ENCODE measurements at regions not wholly inside any gene's neighbourhood (a gene's known extent, or its start where the extent isn't known, plus 50 kb on each side); places are given as distances from the start of the nearest gene placed in this dataset.
A peak's percentile ranks its signal among the peaks of the same experiment; 100 is the strongest.

DNA sequence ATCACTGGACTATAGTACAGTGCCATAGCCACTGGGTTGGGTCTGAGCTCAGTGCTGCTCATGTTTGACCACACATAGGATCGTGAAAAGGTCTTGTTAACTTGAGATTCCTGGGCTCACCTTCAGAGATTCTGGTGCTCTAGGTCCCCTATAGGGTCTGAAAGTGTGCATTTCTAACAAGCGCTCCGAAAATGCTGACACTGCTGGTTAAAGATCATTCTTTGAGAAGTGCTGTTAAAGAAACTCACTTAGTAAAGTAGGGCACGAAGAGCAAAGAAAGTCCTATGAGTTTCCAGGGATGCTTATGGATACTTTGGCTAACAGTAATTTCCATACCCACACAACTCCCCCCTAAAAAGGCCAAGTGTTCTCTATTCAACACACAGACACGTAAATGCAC is 108.1 kb upstream of the PAX6 start:
- H3K4me1 ChIP-seq (ENCODE audit: control insufficient read depth in 3 of 3, insufficient read depth in 3 of 3, low read length in 3 of 3) = no peaks in the 10 kb centered on the region
- H3K27ac ChIP-seq (ENCODE audit: low read depth, low read length) = no peak overlapping the region
- peaks cover 0 to 5% (median 0%) of the 10 kb centered on the region in 3 donors for H3K27me3 ChIP-seq (ENCODE audit: control insufficient read depth in 3 of 3, insufficient read depth in 3 of 3, low read length in 3 of 3)
- H3K9ac ChIP-seq (ENCODE audit: low read depth in 1 of 3, low read length in 3 of 3) = no peak overlapping the region
- H3K4me3 ChIP-seq (ENCODE audit: low read length in 3 of 3) = no peak overlapping the region
- no peaks in the 10 kb centered on the region for H3K9me3 ChIP-seq (ENCODE audit: control insufficient read depth in 3 of 3, low read length in 3 of 3)
- H3K36me3 ChIP-seq (ENCODE audit: control insufficient read depth in 3 of 3, insufficient read depth in 3 of 3, low read length in 3 of 3) = no peaks in the 10 kb centered on the region

DNA sequence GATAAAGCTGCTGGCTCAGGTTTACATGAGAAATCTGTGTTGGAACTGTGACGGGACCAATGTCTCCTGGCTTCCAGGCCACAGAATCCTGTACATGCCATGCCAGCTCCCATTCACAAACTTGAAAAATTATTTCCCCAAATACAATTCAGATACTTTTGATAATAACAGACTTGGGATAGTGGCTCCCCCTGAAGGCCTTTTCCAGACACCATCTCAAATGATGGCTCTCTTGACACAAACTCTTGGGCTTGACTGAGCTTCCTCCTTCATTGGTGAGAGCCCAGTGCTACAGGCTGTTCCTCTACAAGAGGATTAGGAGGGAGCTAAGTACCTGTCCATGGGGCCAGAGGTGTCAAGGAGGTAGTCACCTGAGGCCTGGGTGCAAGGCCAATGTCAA is 104.7 kb upstream of the PAX6 start:
- Histone ChIP-seq H3K27me3 (ENCODE audit: control insufficient read depth in 3 of 3, insufficient read depth in 3 of 3, low read length in 3 of 3) (peaks cover 0 to 2% (median 0%) of the 10 kb centered on the region in 3 donors), H3K9me3 (ENCODE audit: control insufficient read depth in 3 of 3, low read length in 3 of 3) (no peaks in the 10 kb centered on the region), H3K4me1 (ENCODE audit: control insufficient read depth in 3 of 3, insufficient read depth in 3 of 3, low read length in 3 of 3) (no peaks in the 10 kb centered on the region), H3K36me3 (ENCODE audit: control insufficient read depth in 3 of 3, insufficient read depth in 3 of 3, low read length in 3 of 3) (no peaks in the 10 kb centered on the region), H3K27ac (ENCODE audit: low read depth, low read length) (no peak overlapping the region), H3K9ac (ENCODE audit: low read depth in 1 of 3, low read length in 3 of 3) (no peak overlapping the region), H3K4me3 (ENCODE audit: low read length in 3 of 3) (no peak overlapping the region)

DNA sequence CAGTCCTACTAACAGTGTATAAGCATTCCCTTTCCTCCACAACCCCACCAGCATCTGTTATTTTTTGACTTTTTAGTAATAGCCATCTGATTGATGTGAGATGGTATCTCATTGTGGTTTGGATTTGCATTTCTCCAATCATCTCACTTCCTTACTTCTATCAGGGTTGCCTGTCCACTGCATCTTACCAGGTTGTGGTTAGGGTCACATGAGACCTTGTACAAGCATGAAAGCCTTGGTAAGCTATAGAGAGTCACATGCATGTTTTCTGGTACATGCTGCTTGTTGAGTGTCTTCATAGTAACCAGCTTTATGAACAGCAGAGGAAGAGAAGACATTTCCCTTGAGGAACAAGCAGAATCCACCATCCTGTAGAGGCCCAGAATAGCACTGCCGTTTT is 102.9 kb upstream of the PAX6 start:
- H3K9me3 ChIP-seq (ENCODE audit: control insufficient read depth in 3 of 3, low read length in 3 of 3) = no peaks in the 10 kb centered on the region

DNA sequence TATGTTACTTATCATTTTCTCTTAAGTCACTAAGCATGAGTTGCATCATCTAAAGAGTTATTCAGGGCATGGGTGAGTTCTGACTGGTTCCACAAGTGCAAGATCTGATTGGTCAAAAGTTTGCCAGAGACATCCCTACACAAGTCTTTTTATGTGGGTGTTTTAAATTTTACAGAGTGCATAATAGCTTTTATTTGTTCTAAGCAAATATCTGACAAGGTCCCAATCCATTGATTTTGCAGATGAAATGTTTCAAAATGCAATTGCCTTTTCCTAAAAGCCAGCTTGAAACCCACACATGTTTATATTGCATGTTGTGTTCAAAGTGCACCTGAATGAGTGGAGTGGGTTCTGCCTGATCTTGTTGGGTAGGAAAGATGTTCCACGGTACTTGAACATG is 101.7 kb upstream of the PAX6 start:
- Histone ChIP-seq H3K4me1 (ENCODE audit: control insufficient read depth in 3 of 3, insufficient read depth in 3 of 3, low read length in 3 of 3) (no peaks in the 10 kb centered on the region), H3K27me3 (ENCODE audit: control insufficient read depth in 3 of 3, insufficient read depth in 3 of 3, low read length in 3 of 3) (peaks cover 0 to 2% (median 0%) of the 10 kb centered on the region in 3 donors), H3K36me3 (ENCODE audit: control insufficient read depth in 3 of 3, insufficient read depth in 3 of 3, low read length in 3 of 3) (no peaks in the 10 kb centered on the region), H3K9me3 (ENCODE audit: control insufficient read depth in 3 of 3, low read length in 3 of 3) (no peaks in the 10 kb centered on the region), H3K9ac (ENCODE audit: low read depth in 1 of 3, low read length in 3 of 3) (no peak overlapping the region), H3K4me3 (ENCODE audit: low read length in 3 of 3) (no peak overlapping the region), H3K27ac (ENCODE audit: low read depth, low read length) (no peak overlapping the region)

More for the DNA sequence above, 102.9 kb upstream of the PAX6 start:
- no peaks in the 10 kb centered on the region for H3K36me3 ChIP-seq (ENCODE audit: control insufficient read depth in 3 of 3, insufficient read depth in 3 of 3, low read length in 3 of 3)
- H3K4me1 ChIP-seq (ENCODE audit: control insufficient read depth in 3 of 3, insufficient read depth in 3 of 3, low read length in 3 of 3) = no peaks in the 10 kb centered on the region
- peaks cover 0 to 2% (median 0%) of the 10 kb centered on the region in 3 donors for H3K27me3 ChIP-seq (ENCODE audit: control insufficient read depth in 3 of 3, insufficient read depth in 3 of 3, low read length in 3 of 3)
- no peak overlapping the region for H3K4me3 ChIP-seq (ENCODE audit: low read length in 3 of 3)
- no peak overlapping the region for H3K9ac ChIP-seq (ENCODE audit: low read depth in 1 of 3, low read length in 3 of 3)
- no peak overlapping the region for H3K27ac ChIP-seq (ENCODE audit: low read depth, low read length)

DNA sequence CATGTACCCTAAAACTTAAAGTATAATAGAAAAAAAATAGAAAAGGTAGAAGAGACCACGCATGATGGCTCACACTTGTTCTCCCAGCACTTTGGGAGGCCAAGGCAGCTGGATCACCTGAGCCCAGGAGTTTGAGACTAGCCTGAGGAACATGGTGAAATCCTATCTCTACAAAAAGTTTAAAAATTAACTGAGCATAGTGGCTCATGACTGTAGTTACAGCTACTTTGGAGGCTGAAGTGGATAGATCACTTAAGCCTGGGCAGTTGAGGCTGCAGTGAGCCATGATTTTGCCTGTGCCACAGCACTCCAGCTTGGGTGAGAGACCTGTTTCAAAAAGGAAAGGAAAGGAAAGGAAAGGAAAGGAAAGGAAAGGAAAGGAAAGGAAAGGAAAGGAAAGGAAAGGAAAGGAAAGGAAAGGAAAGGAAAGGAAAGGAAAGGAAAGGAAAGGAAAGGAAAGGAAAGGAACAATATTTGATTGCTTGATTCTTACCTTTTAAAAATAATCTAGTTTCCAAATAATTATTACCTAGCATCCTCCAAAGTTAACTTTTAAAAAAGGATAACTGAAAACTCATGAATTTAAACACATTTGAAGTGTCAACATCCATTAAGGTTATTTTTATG is 99.9 kb upstream of the PAX6 start:
- H3K27ac ChIP-seq (ENCODE audit: low read depth, low read length) = no peak overlapping the region
- H3K4me3 ChIP-seq (ENCODE audit: low read length in 3 of 3) = no peak overlapping the region
- H3K9ac ChIP-seq (ENCODE audit: low read depth in 1 of 3, low read length in 3 of 3) = no peak overlapping the region
- H3K4me1 ChIP-seq (ENCODE audit: control insufficient read depth in 3 of 3, insufficient read depth in 3 of 3, low read length in 3 of 3) = no peaks in the 10 kb centered on the region
- H3K36me3 ChIP-seq (ENCODE audit: control insufficient read depth in 3 of 3, insufficient read depth in 3 of 3, low read length in 3 of 3) = no peaks in the 10 kb centered on the region
- H3K9me3 ChIP-seq (ENCODE audit: control insufficient read depth in 3 of 3, low read length in 3 of 3) = no peaks in the 10 kb centered on the region
- no peaks in the 10 kb centered on the region for H3K27me3 ChIP-seq (ENCODE audit: control insufficient read depth in 3 of 3, insufficient read depth in 3 of 3, low read length in 3 of 3)

DNA sequence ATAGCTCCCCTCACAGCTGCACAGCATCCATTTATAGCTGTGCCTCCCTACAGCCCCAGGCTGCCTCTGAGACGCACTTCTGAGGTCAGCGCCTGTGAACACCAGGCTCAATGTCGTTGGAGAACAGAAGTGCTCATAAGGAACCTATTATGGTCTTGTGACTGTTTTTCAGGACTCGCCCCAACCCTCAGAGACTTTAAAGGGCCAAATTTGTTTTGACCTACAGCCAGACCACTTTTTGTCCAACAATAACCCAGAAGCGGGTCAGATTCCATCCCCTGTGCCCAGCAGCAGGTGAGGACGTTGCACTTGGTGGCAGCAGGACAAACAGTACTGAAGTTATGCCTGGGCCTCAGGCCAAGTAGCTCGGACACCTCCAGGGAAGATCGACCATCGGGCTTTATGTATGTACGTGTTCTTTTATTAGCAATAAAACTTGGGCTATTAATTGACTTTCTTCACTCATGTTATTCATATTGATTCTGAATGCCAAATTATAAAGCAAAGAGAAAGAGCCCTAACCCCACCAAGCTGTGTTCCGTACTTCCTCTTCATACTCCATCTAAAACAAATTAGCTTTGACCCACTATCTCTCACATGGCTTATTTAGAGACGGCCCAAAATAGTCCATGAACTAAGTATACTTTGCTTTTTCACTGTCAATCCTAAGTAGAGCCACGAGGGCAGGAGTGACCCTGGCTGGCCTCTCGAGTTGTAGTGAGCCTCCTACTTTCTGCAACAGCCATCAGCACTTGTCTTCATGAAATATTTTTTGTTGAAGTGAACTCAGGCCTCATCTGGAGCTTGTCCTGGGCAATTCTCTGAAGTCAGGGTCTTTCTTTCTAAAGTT is 92.3 kb upstream of the PAX6 start:
- Histone ChIP-seq H3K9ac (ENCODE audit: low read depth in 1 of 3, low read length in 3 of 3) (no peak overlapping the region), H3K4me3 (ENCODE audit: low read length in 3 of 3) (no peak overlapping the region), H3K9me3 (ENCODE audit: control insufficient read depth in 3 of 3, low read length in 3 of 3) (peaks cover 0 to 2% (median 0%) of the 10 kb centered on the region in 3 donors), H3K4me1 (ENCODE audit: control insufficient read depth in 3 of 3, insufficient read depth in 3 of 3, low read length in 3 of 3) (peaks cover 0 to 8% (median 5%) of the 10 kb centered on the region in 3 donors), H3K27ac (ENCODE audit: low read depth, low read length) (peak overlapping the region; percentile 13), H3K36me3 (ENCODE audit: control insufficient read depth in 3 of 3, insufficient read depth in 3 of 3, low read length in 3 of 3) (no peaks in the 10 kb centered on the region), H3K27me3 (ENCODE audit: control insufficient read depth in 3 of 3, insufficient read depth in 3 of 3, low read length in 3 of 3) (no peaks in the 10 kb centered on the region)

DNA sequence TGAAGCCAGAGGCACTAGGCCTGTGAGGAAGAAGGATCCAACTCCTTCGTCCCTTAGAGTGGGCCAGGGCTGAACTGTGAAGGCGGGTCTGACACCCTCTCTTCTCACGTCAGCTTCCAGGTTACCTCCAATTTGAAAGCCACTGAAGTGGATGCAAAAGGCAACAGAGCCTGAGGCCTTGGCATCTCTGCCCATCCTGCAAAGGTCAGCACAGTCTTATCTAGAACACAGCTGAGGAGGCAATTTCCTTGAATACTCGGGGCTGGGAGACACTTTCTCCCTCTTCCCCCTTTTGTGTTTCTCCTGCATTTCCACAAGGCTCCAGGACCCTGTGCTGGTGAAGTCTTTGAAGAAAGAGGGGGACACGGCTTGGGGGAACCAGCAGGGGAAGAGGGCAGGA is 91.6 kb upstream of the PAX6 start:
- peaks cover 0 to 2% (median 0%) of the 10 kb centered on the region in 3 donors for H3K9me3 ChIP-seq (ENCODE audit: control insufficient read depth in 3 of 3, low read length in 3 of 3)
- no peak overlapping the region for H3K27ac ChIP-seq (ENCODE audit: low read depth, low read length)
- no peak overlapping the region for H3K4me3 ChIP-seq (ENCODE audit: low read length in 3 of 3)
- H3K4me1 ChIP-seq (ENCODE audit: control insufficient read depth in 3 of 3, insufficient read depth in 3 of 3, low read length in 3 of 3) = peaks cover 0 to 8% (median 5%) of the 10 kb centered on the region in 3 donors
- H3K9ac ChIP-seq (ENCODE audit: low read depth in 1 of 3, low read length in 3 of 3) = no peak overlapping the region
- H3K27me3 ChIP-seq (ENCODE audit: control insufficient read depth in 3 of 3, insufficient read depth in 3 of 3, low read length in 3 of 3) = no peaks in the 10 kb centered on the region
- no peaks in the 10 kb centered on the region for H3K36me3 ChIP-seq (ENCODE audit: control insufficient read depth in 3 of 3, insufficient read depth in 3 of 3, low read length in 3 of 3)

DNA sequence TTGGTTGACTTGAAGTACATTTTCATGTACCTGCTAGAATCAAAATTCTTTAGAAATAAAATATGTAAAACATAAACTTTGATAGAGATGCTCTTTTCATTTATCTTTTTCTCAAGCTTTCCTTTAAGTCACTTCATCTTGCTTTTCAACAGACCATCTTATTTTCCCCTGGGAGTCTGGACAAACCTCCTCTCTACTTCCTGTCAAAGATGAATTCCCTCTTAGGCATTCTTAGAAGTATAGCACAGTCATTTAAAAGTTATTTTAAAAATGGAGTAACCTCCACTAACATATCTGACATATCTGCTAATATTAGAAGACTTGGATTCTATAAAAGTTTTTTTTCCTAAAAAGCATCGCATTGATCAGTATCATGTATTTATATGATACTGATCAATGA is 84.8 kb upstream of the PAX6 start:
- no peak overlapping the region for H3K9ac ChIP-seq (ENCODE audit: low read depth in 1 of 3, low read length in 3 of 3)
- H3K4me1 ChIP-seq (ENCODE audit: control insufficient read depth in 3 of 3, insufficient read depth in 3 of 3, low read length in 3 of 3) = no peaks in the 10 kb centered on the region
- H3K4me3 ChIP-seq (ENCODE audit: low read length in 3 of 3) = no peak overlapping the region
- no peaks in the 10 kb centered on the region for H3K36me3 ChIP-seq (ENCODE audit: control insufficient read depth in 3 of 3, insufficient read depth in 3 of 3, low read length in 3 of 3)
- no peaks in the 10 kb centered on the region for H3K27me3 ChIP-seq (ENCODE audit: control insufficient read depth in 3 of 3, insufficient read depth in 3 of 3, low read length in 3 of 3)
- no peak overlapping the region for H3K27ac ChIP-seq (ENCODE audit: low read depth, low read length)
- peaks cover 0 to 3% (median 0%) of the 10 kb centered on the region in 3 donors for H3K9me3 ChIP-seq (ENCODE audit: control insufficient read depth in 3 of 3, low read length in 3 of 3)

DNA sequence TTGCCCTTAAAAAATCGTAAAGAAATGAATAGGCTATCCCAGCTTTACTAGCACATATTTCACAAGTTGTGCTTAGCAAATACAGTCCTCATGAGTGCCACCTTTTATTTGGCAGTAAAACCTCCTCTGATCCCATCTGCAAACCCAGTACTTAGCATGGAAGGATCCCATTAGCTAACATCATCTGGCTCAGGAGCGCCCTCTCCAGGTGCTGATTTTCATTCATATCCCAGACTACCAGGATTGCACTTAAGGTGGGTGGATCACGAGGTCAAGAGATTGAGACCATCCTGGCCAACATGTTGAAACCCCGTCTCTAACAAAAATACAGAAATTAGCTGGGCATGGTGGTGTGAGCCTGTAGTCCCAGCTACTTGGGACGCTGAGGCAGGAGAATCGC is 76.1 kb upstream of the PAX6 start:
- no peak overlapping the region for H3K27ac ChIP-seq (ENCODE audit: low read depth, low read length)
- no peak overlapping the region for H3K4me3 ChIP-seq (ENCODE audit: low read length in 3 of 3)
- no peak overlapping the region for H3K9ac ChIP-seq (ENCODE audit: low read depth in 1 of 3, low read length in 3 of 3)
- no peaks in the 10 kb centered on the region for H3K4me1 ChIP-seq (ENCODE audit: control insufficient read depth in 3 of 3, insufficient read depth in 3 of 3, low read length in 3 of 3)
- H3K9me3 ChIP-seq (ENCODE audit: control insufficient read depth in 3 of 3, low read length in 3 of 3) = peaks cover 0 to 2% (median 0%) of the 10 kb centered on the region in 3 donors
- peaks cover 10 to 17% (median 15%) of the 10 kb centered on the region in 3 donors for H3K27me3 ChIP-seq (ENCODE audit: control insufficient read depth in 3 of 3, insufficient read depth in 3 of 3, low read length in 3 of 3)
- no peaks in the 10 kb centered on the region for H3K36me3 ChIP-seq (ENCODE audit: control insufficient read depth in 3 of 3, insufficient read depth in 3 of 3, low read length in 3 of 3)

DNA sequence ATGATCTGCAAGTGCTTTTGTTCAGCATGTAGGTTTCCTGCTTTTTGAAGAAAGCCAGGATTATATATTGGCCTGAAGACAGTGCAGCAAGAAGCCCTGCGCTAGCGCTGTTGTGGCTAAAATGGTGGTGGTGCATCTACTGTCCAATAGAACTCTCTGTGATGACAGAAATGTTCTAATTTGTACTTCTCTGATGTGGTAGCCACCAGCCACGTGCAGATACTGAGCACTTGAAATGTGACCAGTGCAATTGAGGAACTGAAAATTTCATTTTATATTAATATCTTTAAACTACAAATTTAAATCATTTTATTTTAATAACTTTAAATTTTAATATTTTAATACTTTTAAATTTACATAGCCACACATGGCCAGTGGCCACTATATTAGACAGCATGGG is 73.0 kb upstream of the PAX6 start:
- no peaks in the 10 kb centered on the region for H3K9me3 ChIP-seq (ENCODE audit: control insufficient read depth in 3 of 3, low read length in 3 of 3)
- no peak overlapping the region for H3K9ac ChIP-seq (ENCODE audit: low read depth in 1 of 3, low read length in 3 of 3)
- H3K4me1 ChIP-seq (ENCODE audit: control insufficient read depth in 3 of 3, insufficient read depth in 3 of 3, low read length in 3 of 3) = no peaks in the 10 kb centered on the region
- no peak overlapping the region for H3K27ac ChIP-seq (ENCODE audit: low read depth, low read length)
- peaks cover 10 to 24% (median 17%) of the 10 kb centered on the region in 3 donors for H3K27me3 ChIP-seq (ENCODE audit: control insufficient read depth in 3 of 3, insufficient read depth in 3 of 3, low read length in 3 of 3)
- no peak overlapping the region for H3K4me3 ChIP-seq (ENCODE audit: low read length in 3 of 3)
- no peaks in the 10 kb centered on the region for H3K36me3 ChIP-seq (ENCODE audit: control insufficient read depth in 3 of 3, insufficient read depth in 3 of 3, low read length in 3 of 3)

Measured in skeletal muscle tissue (tissue), 3 donors.